A673 (cell line): ENCODE measurements at regions not wholly inside any gene's neighbourhood (a gene's known extent, or its start where the extent isn't known, plus 50 kb on each side); places are given as distances from the start of the nearest gene placed in this dataset.

ENCODE experiments used
- BruUV-seq: library from RNA; stranded (reverse); fragments of 400-500 nt; replicated peaks from 2 replicates; lab custom pipeline; 2021; lab: Mats Ljungman, UMichigan
- CTCF ChIA-PET: fragments of 300-600 bp; sonication (Branson Sonifier 250); formaldehyde crosslinking; loops from one replicate; lab custom pipeline; 2022; ENCODE audit warnings: antibody characterized with exemption; lab: Charles Lee
- POLR2A ChIA-PET: fragments of 300-600 bp; sonication (Branson Sonifier 250); formaldehyde crosslinking; loops from one replicate; lab custom pipeline; 2022; ENCODE audit warnings: antibody characterized with exemption; ENCODE audit not compliant: low non-redundant PET; lab: Charles Lee
- DNase-seq: peaks from one replicate; pipeline ENCODE4 v3.0.0-alpha.2; 2015; ENCODE audit warnings: low spot score
- H3K27ac ChIP-seq: fragments of 200-600 bp; sonication (generic); 2 replicates; pipeline ENCODE4 v1.5.1; 2016; ENCODE audit warnings: mixed run types, low read depth, mild to moderate bottlenecking, mixed read lengths, antibody characterized with exemption, low read length; ENCODE audit not compliant: poor library complexity, severe bottlenecking
- H3K27me3 ChIP-seq: fragments of 200-600 bp; sonication (generic); replicated peaks from 2 replicates; pipeline ENCODE4 v1.6.1; 2017; ENCODE audit warnings: mixed run types, low read depth, mild to moderate bottlenecking, mixed read lengths, antibody characterized with exemption, low read length; ENCODE audit not compliant: insufficient read depth, poor library complexity
- H3K36me3 ChIP-seq: fragments of 200-600 bp; sonication (generic); 2 replicates; pipeline ENCODE4 v1.6.1; 2016; ENCODE audit warnings: mixed run types, mild to moderate bottlenecking, mixed read lengths, antibody characterized with exemption, low read length; ENCODE audit not compliant: insufficient read depth, poor library complexity, severe bottlenecking
- H3K4me1 ChIP-seq: fragments of 200-600 bp; sonication (generic); 2 replicates; pipeline ENCODE4 v1.6.1; 2017; ENCODE audit warnings: mixed run types, mild to moderate bottlenecking, mixed read lengths, antibody characterized with exemption, low read length; ENCODE audit not compliant: insufficient read depth, poor library complexity, severe bottlenecking
- H3K4me3 ChIP-seq: fragments of 200-600 bp; sonication (generic); 2 replicates; pipeline ENCODE4 v1.5.1; 2016; ENCODE audit warnings: low read depth, mixed run types, mild to moderate bottlenecking, mixed read lengths, low read length; ENCODE audit not compliant: poor library complexity, severe bottlenecking
- H3K9me3 ChIP-seq: fragments of 200-600 bp; sonication (generic); 2 replicates; pipeline ENCODE4 v1.6.1; 2016; ENCODE audit warnings: mixed run types, low read depth, mild to moderate bottlenecking, mixed read lengths, antibody characterized with exemption, low read length; ENCODE audit not compliant: poor library complexity, severe bottlenecking
- EZH2 ChIP-seq: fragments of 200-600 bp; sonication (generic); IDR thresholded peaks from 2 replicates; pipeline ENCODE4 v1.6.1; 2017; ENCODE audit warnings: borderline replicate concordance, low read depth, mild to moderate bottlenecking, mixed read lengths, antibody characterized with exemption, low read length; ENCODE audit not compliant: poor library complexity, severe bottlenecking
- intact Hi-C: fragments of 100-400 bp; cut with micrococcal nuclease; formaldehyde crosslinking; loops from one replicate; pipeline ENCODE4 v1.10.0; 2022; ENCODE audit not compliant: unreplicated experiment
- TF ChIP-seq, protein P1 (sequence below): fragments of 300-800, 200-600 bp; sonication (generic); conservative IDR thresholded peaks from 2 replicates; pipeline ENCODE4 v1.5.1; 2017; ENCODE audit warnings: low read depth, mild to moderate bottlenecking, antibody characterized with exemption, low read length, moderate library complexity, mixed read lengths

GRCh38 chr5:63249960-63250359 is 671.3 kb downstream of the LRRC70 start:
- Histone ChIP-seq H3K36me3 (no peaks in the 10 kb centered on the region), H3K9me3 (no peaks in the 10 kb centered on the region), H3K4me1 (no peaks in the 10 kb centered on the region), H3K4me3 (no peak overlapping the region), H3K27ac (no peak overlapping the region), H3K27me3 (peaks cover 28% of the 10 kb centered on the region)
- intact Hi-C loops = no loop called here
- TF ChIP-seq, protein P1, sequence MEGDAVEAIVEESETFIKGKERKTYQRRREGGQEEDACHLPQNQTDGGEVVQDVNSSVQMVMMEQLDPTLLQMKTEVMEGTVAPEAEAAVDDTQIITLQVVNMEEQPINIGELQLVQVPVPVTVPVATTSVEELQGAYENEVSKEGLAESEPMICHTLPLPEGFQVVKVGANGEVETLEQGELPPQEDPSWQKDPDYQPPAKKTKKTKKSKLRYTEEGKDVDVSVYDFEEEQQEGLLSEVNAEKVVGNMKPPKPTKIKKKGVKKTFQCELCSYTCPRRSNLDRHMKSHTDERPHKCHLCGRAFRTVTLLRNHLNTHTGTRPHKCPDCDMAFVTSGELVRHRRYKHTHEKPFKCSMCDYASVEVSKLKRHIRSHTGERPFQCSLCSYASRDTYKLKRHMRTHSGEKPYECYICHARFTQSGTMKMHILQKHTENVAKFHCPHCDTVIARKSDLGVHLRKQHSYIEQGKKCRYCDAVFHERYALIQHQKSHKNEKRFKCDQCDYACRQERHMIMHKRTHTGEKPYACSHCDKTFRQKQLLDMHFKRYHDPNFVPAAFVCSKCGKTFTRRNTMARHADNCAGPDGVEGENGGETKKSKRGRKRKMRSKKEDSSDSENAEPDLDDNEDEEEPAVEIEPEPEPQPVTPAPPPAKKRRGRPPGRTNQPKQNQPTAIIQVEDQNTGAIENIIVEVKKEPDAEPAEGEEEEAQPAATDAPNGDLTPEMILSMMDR = no peak
- no peak for TF ChIP-seq EZH2
- DNase-seq = no peak
- no TSS peak for BruUV-seq
- POLR2A ChIA-PET = no interaction called here
- CTCF ChIA-PET = interaction anchor here (0.5 kb wide), 1 partner anchor 9 kb away, joined by 3 read pairs; no protein-coding TSS in a partner anchor

DNA sequence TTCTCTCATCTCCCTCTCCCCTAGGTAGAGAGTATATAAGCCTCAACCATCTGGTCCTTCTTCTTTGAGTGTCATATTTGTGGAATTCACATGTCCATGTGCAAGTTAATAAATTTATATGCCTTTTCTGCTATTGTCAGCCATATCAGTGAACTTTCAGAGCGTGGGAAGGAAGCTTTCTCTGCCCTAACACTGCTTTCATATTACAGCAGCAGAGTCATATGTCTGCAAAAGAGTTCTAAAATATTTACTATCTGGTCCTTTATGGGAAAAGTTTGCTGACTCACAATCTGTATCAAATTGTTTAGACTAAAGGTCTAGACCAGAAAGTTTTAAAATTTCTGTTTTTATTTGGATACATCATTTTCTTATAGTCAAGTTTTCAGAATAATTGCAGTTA is 669.0 kb downstream of the LRRC70 start:
- CTCF ChIA-PET = no interaction called here
- intact Hi-C loops = no loop called here
- DNase-seq = no peak

GRCh38 chr5:63245271-63245670 is 666.7 kb downstream of the LRRC70 start:
- ChIA-PET POLR2A (no interaction called here), CTCF (no interaction called here)
- Histone ChIP-seq H3K4me3 (no peak overlapping the region), H3K36me3 (no peaks in the 10 kb centered on the region), H3K9me3 (no peaks in the 10 kb centered on the region), H3K27ac (no peak overlapping the region), H3K4me1 (no peaks in the 10 kb centered on the region), H3K27me3 (peaks cover 47% of the 10 kb centered on the region)
- BruUV-seq = no TSS peak
- TF ChIP-seq, protein P1 = no peak
- no peak for TF ChIP-seq EZH2
- no peak for DNase-seq
- intact Hi-C loops = no loop called here

More for the DNA sequence above, 669.0 kb downstream of the LRRC70 start:
- Histone ChIP-seq H3K36me3 (no peaks in the 10 kb centered on the region), H3K27ac (no peak overlapping the region), H3K4me1 (no peaks in the 10 kb centered on the region), H3K9me3 (no peaks in the 10 kb centered on the region), H3K27me3 (peaks cover 34% of the 10 kb centered on the region), H3K4me3 (no peak overlapping the region)
- no TSS peak for BruUV-seq
- TF ChIP-seq, protein P1 = no peak
- no peak for TF ChIP-seq EZH2
- POLR2A ChIA-PET = no interaction called here
